22Rv1 (cell line): ENCODE measurements at regions not wholly inside any gene's neighbourhood (a gene's known extent, or its start where the extent isn't known, plus 50 kb on each side); places are given as distances from the start of the nearest gene placed in this dataset.

Experiments used
- ZFX ChIP-seq: fragments of 450-650 bp; IDR thresholded peaks from 2 replicates; pipeline ENCODE4 v1.6.1; 2017; ENCODE audit warnings: antibody characterized with exemption, borderline replicate concordance
- TF ChIP-seq, protein P1 (sequence below): fragments of 450-650 bp; IDR thresholded peaks from 2 replicates; pipeline ENCODE4 v1.5.1; 2017; ENCODE audit warnings: mild to moderate bottlenecking

DNA sequence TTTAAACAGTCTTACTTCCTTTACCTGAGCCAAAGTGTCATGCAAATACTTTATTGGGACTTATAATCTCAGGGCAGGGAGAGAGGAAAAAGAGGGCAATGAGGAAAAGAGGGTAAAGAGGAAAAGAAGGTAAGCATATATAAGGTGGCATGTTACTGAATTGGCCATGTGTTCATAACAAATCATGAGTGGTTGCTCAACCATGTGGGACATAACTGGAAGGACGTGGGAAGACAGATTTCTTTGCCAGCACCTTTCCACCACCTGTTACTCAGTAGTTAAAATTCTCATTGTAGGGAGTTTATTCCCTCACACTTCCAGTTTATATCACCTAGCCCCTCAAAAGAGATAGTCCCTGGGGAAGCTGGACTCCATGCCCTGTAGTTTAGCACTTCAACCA is 54.7 kb upstream of the TPRG1 start:
- TF ChIP-seq, protein P1, sequence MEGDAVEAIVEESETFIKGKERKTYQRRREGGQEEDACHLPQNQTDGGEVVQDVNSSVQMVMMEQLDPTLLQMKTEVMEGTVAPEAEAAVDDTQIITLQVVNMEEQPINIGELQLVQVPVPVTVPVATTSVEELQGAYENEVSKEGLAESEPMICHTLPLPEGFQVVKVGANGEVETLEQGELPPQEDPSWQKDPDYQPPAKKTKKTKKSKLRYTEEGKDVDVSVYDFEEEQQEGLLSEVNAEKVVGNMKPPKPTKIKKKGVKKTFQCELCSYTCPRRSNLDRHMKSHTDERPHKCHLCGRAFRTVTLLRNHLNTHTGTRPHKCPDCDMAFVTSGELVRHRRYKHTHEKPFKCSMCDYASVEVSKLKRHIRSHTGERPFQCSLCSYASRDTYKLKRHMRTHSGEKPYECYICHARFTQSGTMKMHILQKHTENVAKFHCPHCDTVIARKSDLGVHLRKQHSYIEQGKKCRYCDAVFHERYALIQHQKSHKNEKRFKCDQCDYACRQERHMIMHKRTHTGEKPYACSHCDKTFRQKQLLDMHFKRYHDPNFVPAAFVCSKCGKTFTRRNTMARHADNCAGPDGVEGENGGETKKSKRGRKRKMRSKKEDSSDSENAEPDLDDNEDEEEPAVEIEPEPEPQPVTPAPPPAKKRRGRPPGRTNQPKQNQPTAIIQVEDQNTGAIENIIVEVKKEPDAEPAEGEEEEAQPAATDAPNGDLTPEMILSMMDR: no peak
- TF ChIP-seq ZFX: no peak
